HepG2 (cell line): ENCODE measurements at regions not wholly inside any gene's neighbourhood (a gene's known extent, or its start where the extent isn't known, plus 50 kb on each side); places are given as distances from the start of the nearest gene placed in this dataset.

Source experiments
- ATAC-seq: fragments of 200-7000 bp; cut with Tn5 transposase; 3 replicates; pipeline ENCODE4 v1.9.1; 2020; ENCODE audit warnings: mild to moderate bottlenecking, moderate library complexity
- BruUV-seq: library from RNA; stranded (reverse); fragments of 400-500 nt; replicated peaks from 2 replicates; lab custom pipeline; 2021; lab: Mats Ljungman, UMichigan
- CTCF ChIA-PET: fragments of 300-600 bp; formaldehyde crosslinking; extraction: SDS; loops from one replicate; lab custom pipeline; 2021; ENCODE audit warnings: low total read pairs, inconsistent platforms, low intra/inter-chr PET ratio; lab: Yijun Ruan, JAX
- POLR2A ChIA-PET: fragments of 350-600 bp; sonication (Branson Sonifier 250); formaldehyde crosslinking; loops from one replicate; lab custom pipeline; 2020; ENCODE audit warnings: antibody characterized with exemption, inconsistent platforms; lab: Yijun Ruan, JAX
- DNase-seq: peaks from one replicate; pipeline ENCODE4 v3.0.0-alpha.2; 2015; ENCODE audit warnings: low spot score
- FAIRE-seq: peaks from 3 replicates; lab custom pipeline; 2011; peaks lifted over from hg19 to GRCh38; lab: Jason Lieb, UNC
- H2AFZ ChIP-seq: one replicate; pipeline ENCODE4 v1.6.1; 2011; ENCODE audit warnings: low read length, inconsistent platforms
- H3K27ac ChIP-seq: fragments of 300-600 bp; 3 replicates; pipeline ENCODE4 v1.8.0; 2011; ENCODE audit warnings: mixed run types, mild to moderate bottlenecking, mixed read lengths, low read length, inconsistent platforms; ENCODE audit not compliant: insufficient read depth; ENCODE audit errors: extremely low read length
- H3K27me3 ChIP-seq, 2 experiments: fragments of 200-600 bp in 1 of 2; 2 replicates in 1 of 2; 3 replicates in 1 of 2; pipeline versions ENCODE4 v1.6.0 to v1.8.0; 2011; ENCODE audit warnings: low read length in 2 of 2, mild to moderate bottlenecking in 2 of 2, moderate library complexity in 2 of 2, inconsistent platforms in 1 of 2; ENCODE audit not compliant: insufficient read depth in 2 of 2, control insufficient read depth in 1 of 2
- H3K36me3 ChIP-seq, 2 experiments: fragments of 200-600 bp in 1 of 2; replicated peaks in 1 of 2; 2 replicates in 1 of 2; 3 replicates in 1 of 2; pipeline versions ENCODE4 v1.5.1 to v1.8.0; 2011; ENCODE audit warnings: low read length in 2 of 2, inconsistent platforms in 1 of 2; ENCODE audit not compliant: insufficient read depth in 2 of 2, control insufficient read depth in 1 of 2
- H3K4me1 ChIP-seq: 2 replicates; pipeline ENCODE4 v1.5.1; 2012; ENCODE audit warnings: low read length, inconsistent platforms; ENCODE audit not compliant: insufficient read depth
- H3K4me2 ChIP-seq: 2 replicates; pipeline ENCODE4 v1.6.0; 2011; ENCODE audit warnings: low read depth, low read length, inconsistent platforms
- H3K4me3 ChIP-seq, 3 experiments: fragments of 200-600 bp in 1 of 3; sonication (generic), shearing (Covaris generic) in 1 of 3; replicated peaks in 1 of 3; 2 replicates each; pipeline ENCODE4 v1.5.1; 2011 to 2016; ENCODE audit warnings: low read length in 3 of 3, inconsistent platforms in 2 of 3, low read depth in 2 of 3, mild to moderate bottlenecking in 2 of 3, control low read depth in 1 of 3, mixed read lengths in 1 of 3; ENCODE audit not compliant: insufficient read depth in 1 of 3
- H3K79me2 ChIP-seq: one replicate; pipeline ENCODE4 v1.6.1; 2011; ENCODE audit warnings: low read length, inconsistent platforms; ENCODE audit not compliant: insufficient read depth
- H3K9ac ChIP-seq: 2 replicates; pipeline ENCODE4 v1.6.0; 2011; ENCODE audit warnings: mild to moderate bottlenecking, low read depth, low read length, inconsistent platforms; ENCODE audit not compliant: insufficient read depth
- H3K9me3 ChIP-seq: 2 replicates; pipeline ENCODE4 v1.5.1; 2012; ENCODE audit warnings: mild to moderate bottlenecking, low read length
- H4K20me1 ChIP-seq: 2 replicates; pipeline ENCODE4 v1.6.0; 2011; ENCODE audit warnings: inconsistent platforms, mild to moderate bottlenecking, low read length, moderate library complexity; ENCODE audit not compliant: insufficient read depth
- ARNT2 ChIP-seq: sonication (generic); formaldehyde crosslinking; IDR thresholded peaks from 2 replicates; pipeline ENCODE4 v1.8.0; 2022; ENCODE audit warnings: mild to moderate bottlenecking, low read depth, missing genetic modification reagents, moderate library complexity
- CEBPB ChIP-seq: IDR thresholded peaks from 2 replicates; pipeline ENCODE4 v1.6.1; 2011; ENCODE audit warnings: low read depth, low read length, improper control_type of control experiment, borderline replicate concordance
- EED ChIP-seq: sonication (generic); formaldehyde crosslinking; IDR thresholded peaks from 2 replicates; pipeline ENCODE4 v1.5.0; 2020; ENCODE audit warnings: mild to moderate bottlenecking, missing genetic modification reagents
- ELF3 ChIP-seq: IDR thresholded peaks from 2 replicates; pipeline ENCODE4 v1.6.1; 2016; ENCODE audit warnings: missing genetic modification reagents, missing compliant biosample characterization
- HOXA7 ChIP-seq: sonication (generic); formaldehyde crosslinking; IDR thresholded peaks from 2 replicates; pipeline ENCODE4 v1.8.1; 2022; ENCODE audit warnings: mild to moderate bottlenecking, missing genetic modification reagents, moderate library complexity
- KDM2A ChIP-seq: sonication (generic); formaldehyde crosslinking; IDR thresholded peaks from 2 replicates; pipeline ENCODE4 v1.4.0; 2020; ENCODE audit warnings: low read depth, missing genetic modification reagents, borderline replicate concordance
- NFATC3 ChIP-seq: sonication (generic); formaldehyde crosslinking; IDR thresholded peaks from 2 replicates; pipeline ENCODE4 v1.5.1; 2020; ENCODE audit warnings: mild to moderate bottlenecking, missing genetic modification reagents
- RBAK ChIP-seq: sonication (generic); formaldehyde crosslinking; IDR thresholded peaks from 2 replicates; pipeline ENCODE4 v1.5.1; 2020; ENCODE audit warnings: mild to moderate bottlenecking, missing genetic modification reagents
- ZBTB34 ChIP-seq: sonication (generic); formaldehyde crosslinking; IDR thresholded peaks from 2 replicates; pipeline ENCODE4 v1.8.0; 2022; ENCODE audit warnings: mild to moderate bottlenecking, missing genetic modification reagents
- ZNF121 ChIP-seq: sonication (generic); formaldehyde crosslinking; IDR thresholded peaks from 2 replicates; pipeline ENCODE4 v1.5.0; 2020; ENCODE audit warnings: mild to moderate bottlenecking, missing genetic modification reagents
- ZNF20 ChIP-seq: sonication (generic); formaldehyde crosslinking; IDR thresholded peaks from 2 replicates; pipeline ENCODE4 v1.4.0; 2020; ENCODE audit warnings: mild to moderate bottlenecking, moderate library complexity, missing genetic modification reagents
- ZNF235 ChIP-seq: sonication (generic); formaldehyde crosslinking; IDR thresholded peaks from 2 replicates; pipeline ENCODE4 v1.8.1; 2023; ENCODE audit warnings: mild to moderate bottlenecking, missing genetic modification reagents, borderline replicate concordance
- ZNF33A ChIP-seq: sonication (generic); formaldehyde crosslinking; IDR thresholded peaks from 2 replicates; pipeline ENCODE4 v1.5.1; 2020; ENCODE audit warnings: missing genetic modification reagents, mild to moderate bottlenecking, moderate library complexity, borderline replicate concordance
- ZNF33B ChIP-seq: sonication (generic); formaldehyde crosslinking; IDR thresholded peaks from 2 replicates; pipeline ENCODE4 v1.5.1; 2020; ENCODE audit warnings: mild to moderate bottlenecking, missing genetic modification reagents
- ZNF644 ChIP-seq: IDR thresholded peaks from 2 replicates; pipeline ENCODE4 v1.6.1; 2016; ENCODE audit warnings: low read depth
- ZNF737 ChIP-seq: sonication (generic); formaldehyde crosslinking; IDR thresholded peaks from 2 replicates; pipeline ENCODE4 v1.5.0; 2020; ENCODE audit warnings: missing genetic modification reagents, mild to moderate bottlenecking, borderline replicate concordance
- WGBS: methylation state at CpG from one replicate; pipeline ENCODE4 v1.1.6; 2017; ENCODE audit warnings: low lambda C conversion rate; 5-methylcytosine and 5-hydroxymethylcytosine counted together
- in situ Hi-C: cut with HindIII; loops from 2 replicates; pipeline ENCODE4 v1.10.0; 2017; ENCODE audit warnings: low pct_unique_long_range_greater_than_20kb; ENCODE audit not compliant: extremely low pct_ligation_motif_present
- intact Hi-C: fragments of 100-400 bp; cut with micrococcal nuclease; formaldehyde crosslinking; loops from one replicate; pipeline ENCODE4 v1.10.0; 2022; ENCODE audit not compliant: unreplicated experiment
- TF ChIP-seq, protein P1 (sequence below): sonication (generic); formaldehyde crosslinking; IDR thresholded peaks from 2 replicates; pipeline ENCODE4 v1.5.0; 2020; ENCODE audit warnings: missing genetic modification reagents, mild to moderate bottlenecking, borderline replicate concordance
- TF ChIP-seq, protein P2 (sequence below): sonication (generic); formaldehyde crosslinking; IDR thresholded peaks from 2 replicates; pipeline ENCODE4 v1.4.0; 2020; ENCODE audit warnings: missing genetic modification reagents
- TF ChIP-seq, protein P3 (sequence below): sonication (generic); formaldehyde crosslinking; IDR thresholded peaks from 2 replicates; pipeline ENCODE4 v1.8.0; 2022; ENCODE audit warnings: missing genetic modification reagents, mild to moderate bottlenecking, borderline replicate concordance

GRCh38 chrX:22343192-22343591 lies 70.5 kb downstream of the CBLL2 start:
- intact Hi-C loops (no loop called here), in situ Hi-C loops (no loop called here)
- Histone ChIP-seq H3K79me2 (no peaks in the 10 kb centered on the region), H3K4me1 (no peaks in the 10 kb centered on the region), H2AFZ (no peak overlapping the region), H3K27ac (no peak overlapping the region), H3K9me3 (no peaks in the 10 kb centered on the region), H3K9ac (no peak overlapping the region), H3K4me2 (no peak overlapping the region), H3K4me3 (no peak overlapping the region), H4K20me1 (no peaks in the 10 kb centered on the region), H3K27me3 (no peaks in the 10 kb centered on the region), H3K36me3 (no peaks in the 10 kb centered on the region)
- CTCF ChIA-PET, result no interaction called here
- DNase-seq (no peak), ATAC-seq (no peak), FAIRE-seq (no peak)
- no TSS peak for BruUV-seq
- POLR2A ChIA-PET, result no interaction called here
- 6% methylated on average over 6 of the region's 8 CpGs for WGBS
- TF ChIP-seq ZNF737 (CRISPR knock-in tag), result no peak
- TF ChIP-seq NFATC3, result no peak
- TF ChIP-seq RBAK (CRISPR knock-in tag), result no peak
- TF ChIP-seq ZNF121 (CRISPR knock-in tag), result no peak
- TF ChIP-seq ZNF33A (CRISPR knock-in tag), result no peak
- TF ChIP-seq ZNF644 (CRISPR knock-in tag), result no peak
- no peak for TF ChIP-seq ARNT2
- no peak for TF ChIP-seq ZNF33B
- TF ChIP-seq ELF3, result no peak
- TF ChIP-seq, protein P1, sequence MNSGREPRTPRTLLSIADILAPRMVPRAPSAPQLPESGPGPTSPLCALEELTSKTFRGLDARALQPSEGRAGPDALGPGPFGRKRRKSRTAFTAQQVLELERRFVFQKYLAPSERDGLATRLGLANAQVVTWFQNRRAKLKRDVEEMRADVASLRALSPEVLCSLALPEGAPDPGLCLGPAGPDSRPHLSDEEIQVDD (CRISPR knock-in tag), result no peak
- no peak for TF ChIP-seq KDM2A (CRISPR knock-in tag)
- TF ChIP-seq, protein P2, sequence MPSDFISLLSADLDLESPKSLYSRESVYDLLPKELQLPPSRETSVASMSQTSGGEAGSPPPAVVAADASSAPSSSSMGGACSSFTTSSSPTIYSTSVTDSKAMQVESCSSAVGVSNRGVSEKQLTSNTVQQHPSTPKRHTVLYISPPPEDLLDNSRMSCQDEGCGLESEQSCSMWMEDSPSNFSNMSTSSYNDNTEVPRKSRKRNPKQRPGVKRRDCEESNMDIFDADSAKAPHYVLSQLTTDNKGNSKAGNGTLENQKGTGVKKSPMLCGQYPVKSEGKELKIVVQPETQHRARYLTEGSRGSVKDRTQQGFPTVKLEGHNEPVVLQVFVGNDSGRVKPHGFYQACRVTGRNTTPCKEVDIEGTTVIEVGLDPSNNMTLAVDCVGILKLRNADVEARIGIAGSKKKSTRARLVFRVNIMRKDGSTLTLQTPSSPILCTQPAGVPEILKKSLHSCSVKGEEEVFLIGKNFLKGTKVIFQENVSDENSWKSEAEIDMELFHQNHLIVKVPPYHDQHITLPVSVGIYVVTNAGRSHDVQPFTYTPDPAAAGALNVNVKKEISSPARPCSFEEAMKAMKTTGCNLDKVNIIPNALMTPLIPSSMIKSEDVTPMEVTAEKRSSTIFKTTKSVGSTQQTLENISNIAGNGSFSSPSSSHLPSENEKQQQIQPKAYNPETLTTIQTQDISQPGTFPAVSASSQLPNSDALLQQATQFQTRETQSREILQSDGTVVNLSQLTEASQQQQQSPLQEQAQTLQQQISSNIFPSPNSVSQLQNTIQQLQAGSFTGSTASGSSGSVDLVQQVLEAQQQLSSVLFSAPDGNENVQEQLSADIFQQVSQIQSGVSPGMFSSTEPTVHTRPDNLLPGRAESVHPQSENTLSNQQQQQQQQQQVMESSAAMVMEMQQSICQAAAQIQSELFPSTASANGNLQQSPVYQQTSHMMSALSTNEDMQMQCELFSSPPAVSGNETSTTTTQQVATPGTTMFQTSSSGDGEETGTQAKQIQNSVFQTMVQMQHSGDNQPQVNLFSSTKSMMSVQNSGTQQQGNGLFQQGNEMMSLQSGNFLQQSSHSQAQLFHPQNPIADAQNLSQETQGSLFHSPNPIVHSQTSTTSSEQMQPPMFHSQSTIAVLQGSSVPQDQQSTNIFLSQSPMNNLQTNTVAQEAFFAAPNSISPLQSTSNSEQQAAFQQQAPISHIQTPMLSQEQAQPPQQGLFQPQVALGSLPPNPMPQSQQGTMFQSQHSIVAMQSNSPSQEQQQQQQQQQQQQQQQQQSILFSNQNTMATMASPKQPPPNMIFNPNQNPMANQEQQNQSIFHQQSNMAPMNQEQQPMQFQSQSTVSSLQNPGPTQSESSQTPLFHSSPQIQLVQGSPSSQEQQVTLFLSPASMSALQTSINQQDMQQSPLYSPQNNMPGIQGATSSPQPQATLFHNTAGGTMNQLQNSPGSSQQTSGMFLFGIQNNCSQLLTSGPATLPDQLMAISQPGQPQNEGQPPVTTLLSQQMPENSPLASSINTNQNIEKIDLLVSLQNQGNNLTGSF, result no peak
- TF ChIP-seq ZNF235, result no peak
- no peak for TF ChIP-seq ZNF20 (CRISPR knock-in tag)
- no peak for TF ChIP-seq CEBPB
- TF ChIP-seq, protein P3, sequence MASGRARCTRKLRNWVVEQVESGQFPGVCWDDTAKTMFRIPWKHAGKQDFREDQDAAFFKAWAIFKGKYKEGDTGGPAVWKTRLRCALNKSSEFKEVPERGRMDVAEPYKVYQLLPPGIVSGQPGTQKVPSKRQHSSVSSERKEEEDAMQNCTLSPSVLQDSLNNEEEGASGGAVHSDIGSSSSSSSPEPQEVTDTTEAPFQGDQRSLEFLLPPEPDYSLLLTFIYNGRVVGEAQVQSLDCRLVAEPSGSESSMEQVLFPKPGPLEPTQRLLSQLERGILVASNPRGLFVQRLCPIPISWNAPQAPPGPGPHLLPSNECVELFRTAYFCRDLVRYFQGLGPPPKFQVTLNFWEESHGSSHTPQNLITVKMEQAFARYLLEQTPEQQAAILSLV, result no peak
- no peak for TF ChIP-seq EED (CRISPR knock-in tag)
- TF ChIP-seq ZBTB34, result no peak
- no peak for TF ChIP-seq HOXA7 (CRISPR knock-in tag)
